ENCODE measurements at regions not wholly inside any gene's neighbourhood (a gene's known extent, or its start where the extent isn't known, plus 50 kb on each side); places are given as distances from the start of the nearest gene placed in this dataset.

DNA sequence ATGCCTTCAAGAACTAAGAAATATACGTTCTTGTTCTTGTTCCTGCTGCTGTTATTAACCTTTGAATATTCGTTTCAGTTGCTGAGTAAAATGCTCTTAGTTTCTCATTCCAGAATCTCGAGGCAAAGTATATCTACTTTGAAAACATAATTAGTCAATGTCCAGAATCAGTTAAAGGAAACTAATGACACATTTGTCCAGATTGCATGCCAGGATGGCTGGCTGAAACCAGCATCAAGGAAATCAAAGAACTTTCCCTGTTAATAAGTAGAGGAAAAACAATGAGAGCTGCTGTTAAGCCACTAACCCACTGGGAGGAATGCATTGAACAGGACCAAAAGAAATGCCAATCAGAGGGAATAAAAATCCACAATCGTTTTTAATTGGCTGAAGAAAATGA lies 196.9 kb downstream of the ALDH8A1 start:
- Histone ChIP-seq H4K20me1 (ENCODE audit: insufficient read depth) (no peaks in the 10 kb centered on the region), H3K9me2 (ENCODE audit: insufficient read depth) (no peaks in the 10 kb centered on the region), H2AFZ (no peak overlapping the region), H3K4me2 (no peak overlapping the region), H3K27me3 (ENCODE audit: insufficient read depth, low read depth) (no peaks in the 10 kb centered on the region), H3K9me3 (ENCODE audit: insufficient read depth, low read depth) (peaks cover 12% of the 10 kb centered on the region; the same call in 1 of the 2 replicates), H3K4me3 (no peak overlapping the region), H3K36me3 (ENCODE audit: low read depth) (no peaks in the 10 kb centered on the region), H3K27ac (no peak overlapping the region), H3K4me1 (replicated peaks; ENCODE audit: insufficient read depth) (peaks cover 18% of the 10 kb centered on the region), H3F3A (ENCODE audit: insufficient read depth, low read depth) (peaks cover 14% of the 10 kb centered on the region; the same call in 1 of the 2 replicates), H3K79me2 (ENCODE audit: low read depth) (no peaks in the 10 kb centered on the region)
- TF ChIP-seq, protein P1, sequence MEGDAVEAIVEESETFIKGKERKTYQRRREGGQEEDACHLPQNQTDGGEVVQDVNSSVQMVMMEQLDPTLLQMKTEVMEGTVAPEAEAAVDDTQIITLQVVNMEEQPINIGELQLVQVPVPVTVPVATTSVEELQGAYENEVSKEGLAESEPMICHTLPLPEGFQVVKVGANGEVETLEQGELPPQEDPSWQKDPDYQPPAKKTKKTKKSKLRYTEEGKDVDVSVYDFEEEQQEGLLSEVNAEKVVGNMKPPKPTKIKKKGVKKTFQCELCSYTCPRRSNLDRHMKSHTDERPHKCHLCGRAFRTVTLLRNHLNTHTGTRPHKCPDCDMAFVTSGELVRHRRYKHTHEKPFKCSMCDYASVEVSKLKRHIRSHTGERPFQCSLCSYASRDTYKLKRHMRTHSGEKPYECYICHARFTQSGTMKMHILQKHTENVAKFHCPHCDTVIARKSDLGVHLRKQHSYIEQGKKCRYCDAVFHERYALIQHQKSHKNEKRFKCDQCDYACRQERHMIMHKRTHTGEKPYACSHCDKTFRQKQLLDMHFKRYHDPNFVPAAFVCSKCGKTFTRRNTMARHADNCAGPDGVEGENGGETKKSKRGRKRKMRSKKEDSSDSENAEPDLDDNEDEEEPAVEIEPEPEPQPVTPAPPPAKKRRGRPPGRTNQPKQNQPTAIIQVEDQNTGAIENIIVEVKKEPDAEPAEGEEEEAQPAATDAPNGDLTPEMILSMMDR (conservative IDR thresholded peaks at IDR 0.05), result no peak
- TF ChIP-seq EZH2 (IDR thresholded peaks at IDR 0.05; ENCODE audit: low read depth), result no peak
- intact Hi-C loops (cut with micrococcal nuclease; ENCODE audit: unreplicated experiment), result no loop called here
- no peak for DNase-seq
- BruUV-seq (replicated peaks), result no TSS peak
- ChIA-PET POLR2A (ENCODE audit: unreplicated experiment) (no interaction called here), CTCF (interaction anchor here (0.6 kb wide), 1 partner anchor 23 kb away, joined by 3 read pairs; no protein-coding TSS in a partner anchor)

DNA sequence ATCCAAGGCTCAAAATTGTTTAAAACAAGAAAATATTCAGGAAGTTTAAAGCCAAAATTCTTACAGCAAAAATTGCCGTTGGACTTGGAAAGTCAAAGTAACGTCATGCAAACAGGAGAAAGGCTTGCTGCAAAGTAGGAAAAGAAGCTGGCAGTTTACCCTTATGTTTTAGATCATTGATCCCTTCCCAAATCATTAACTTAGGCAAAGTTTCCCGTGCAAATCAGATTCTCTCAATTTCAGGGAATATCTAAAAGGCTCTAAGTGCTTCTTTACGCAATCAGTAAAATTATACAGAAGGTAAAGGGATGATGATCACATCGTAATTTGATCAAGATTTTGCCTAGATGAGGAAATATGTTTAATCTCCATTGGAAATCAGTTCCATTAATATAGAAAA lies 197.5 kb downstream of the ALDH8A1 start:
- DNase-seq, result no peak
- CTCF ChIA-PET, result no interaction called here
- no peaks in the 10 kb centered on the region for H3K27me3 ChIP-seq (ENCODE audit: insufficient read depth, low read depth)
- H3K9me3 ChIP-seq (ENCODE audit: insufficient read depth, low read depth), result peaks cover 12% of the 10 kb centered on the region; the same call in 1 of the 2 replicates
- no peak overlapping the region for H3K4me3 ChIP-seq
- intact Hi-C loops (cut with micrococcal nuclease; ENCODE audit: unreplicated experiment), result no loop called here
- no peak overlapping the region for H3K27ac ChIP-seq
- no peaks in the 10 kb centered on the region for H3K36me3 ChIP-seq (ENCODE audit: low read depth)
- H3K9me2 ChIP-seq (ENCODE audit: insufficient read depth), result no peaks in the 10 kb centered on the region
- H3K4me2 ChIP-seq, result no peak overlapping the region
- TF ChIP-seq, protein P1 (conservative IDR thresholded peaks at IDR 0.05), result no peak
- no peak for TF ChIP-seq EZH2 (IDR thresholded peaks at IDR 0.05; ENCODE audit: low read depth)
- POLR2A ChIA-PET (ENCODE audit: unreplicated experiment), result no interaction called here
- no peaks in the 10 kb centered on the region for H3K79me2 ChIP-seq (ENCODE audit: low read depth)
- H2AFZ ChIP-seq, result no peak overlapping the region
- BruUV-seq (replicated peaks), result no TSS peak
- no peaks in the 10 kb centered on the region for H4K20me1 ChIP-seq (ENCODE audit: insufficient read depth)
- peaks cover 9% of the 10 kb centered on the region; the same call in 1 of the 2 replicates for H3F3A ChIP-seq (ENCODE audit: insufficient read depth, low read depth)
- H3K4me1 ChIP-seq (replicated peaks; ENCODE audit: insufficient read depth), result peaks cover 14% of the 10 kb centered on the region

DNA sequence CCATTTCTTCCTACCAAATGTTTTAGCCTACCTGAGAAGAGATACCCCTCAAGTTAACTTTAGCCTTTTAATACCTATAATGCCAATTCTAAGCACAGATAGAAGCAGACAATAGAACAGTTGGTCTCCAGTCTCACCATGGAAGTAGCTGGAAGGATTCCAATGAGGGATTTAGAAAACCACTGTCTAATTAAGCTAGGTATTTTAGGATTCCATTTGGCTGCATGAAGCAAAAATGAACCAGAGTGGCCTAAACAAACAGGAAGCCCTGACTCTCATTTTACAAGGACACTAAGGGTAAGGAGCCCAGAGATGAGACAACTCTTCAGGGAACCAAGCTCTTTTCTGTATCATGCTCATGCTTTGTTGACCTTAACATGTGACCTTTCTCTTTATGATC lies 199.2 kb downstream of the ALDH8A1 start:
- H3K36me3 ChIP-seq (ENCODE audit: low read depth), result no peaks in the 10 kb centered on the region
- CTCF ChIA-PET, result no interaction called here
- no peak overlapping the region for H3K4me2 ChIP-seq
- intact Hi-C loops (cut with micrococcal nuclease; ENCODE audit: unreplicated experiment), result no loop called here
- no peak overlapping the region for H3K27ac ChIP-seq
- no peaks in the 10 kb centered on the region for H4K20me1 ChIP-seq (ENCODE audit: insufficient read depth)
- H3K9me2 ChIP-seq (ENCODE audit: insufficient read depth), result no peaks in the 10 kb centered on the region
- H3K79me2 ChIP-seq (ENCODE audit: low read depth), result no peaks in the 10 kb centered on the region
- no TSS peak for BruUV-seq (replicated peaks)
- no peak for TF ChIP-seq EZH2 (IDR thresholded peaks at IDR 0.05; ENCODE audit: low read depth)
- TF ChIP-seq, protein P1 (conservative IDR thresholded peaks at IDR 0.05), result no peak
- H3K9me3 ChIP-seq (ENCODE audit: insufficient read depth, low read depth), result peaks cover 9% of the 10 kb centered on the region; the same call in 1 of the 2 replicates
- H3K4me1 ChIP-seq (replicated peaks; ENCODE audit: insufficient read depth), result no peaks in the 10 kb centered on the region
- POLR2A ChIA-PET (ENCODE audit: unreplicated experiment), result interaction anchor here (0.6 kb wide), 1 partner anchor 645 kb away, joined by 9 read pairs; no protein-coding TSS in a partner anchor
- H2AFZ ChIP-seq, result no peak overlapping the region
- no peak overlapping the region for H3K4me3 ChIP-seq
- no peaks in the 10 kb centered on the region for H3F3A ChIP-seq (ENCODE audit: insufficient read depth, low read depth)
- H3K27me3 ChIP-seq (ENCODE audit: insufficient read depth, low read depth), result no peaks in the 10 kb centered on the region
- DNase-seq, result no peak
